ENCODE measurements at regions not wholly inside any gene's neighbourhood (a gene's known extent, or its start where the extent isn't known, plus 50 kb on each side); places are given as distances from the start of the nearest gene placed in this dataset.
"Not testable (repeated sequence)": the region's sequence is repeated elsewhere in the genome, so short reads cannot be mapped to it uniquely, and the experiment has no call there.

GRCh38 chr2:146979746-146980145 is 865.1 kb upstream of the ACVR2A start:
- Histone ChIP-seq H3K36me3 (ENCODE audit: control insufficient read depth, insufficient read depth, low read length) (no peaks in the 10 kb centered on the region), H3K79me2 (no peaks in the 10 kb centered on the region), H3K4me3 (ENCODE audit: low read depth, low read length) (no peak overlapping the region), H3K4me1 (no peaks in the 10 kb centered on the region), H3K27me3 (ENCODE audit: control insufficient read depth, insufficient read depth, low read length) (no peaks in the 10 kb centered on the region), H3K4me2 (ENCODE audit: low read length) (no peak overlapping the region), H3K9me3 (ENCODE audit: control insufficient read depth, low read length) (no peaks in the 10 kb centered on the region), H3K9ac (no peak overlapping the region), H2AFZ (no peak overlapping the region), H3K27ac (no peak overlapping the region)
- TF ChIP-seq CTCF (IDR thresholded peaks at IDR 0.05) = no peak

DNA sequence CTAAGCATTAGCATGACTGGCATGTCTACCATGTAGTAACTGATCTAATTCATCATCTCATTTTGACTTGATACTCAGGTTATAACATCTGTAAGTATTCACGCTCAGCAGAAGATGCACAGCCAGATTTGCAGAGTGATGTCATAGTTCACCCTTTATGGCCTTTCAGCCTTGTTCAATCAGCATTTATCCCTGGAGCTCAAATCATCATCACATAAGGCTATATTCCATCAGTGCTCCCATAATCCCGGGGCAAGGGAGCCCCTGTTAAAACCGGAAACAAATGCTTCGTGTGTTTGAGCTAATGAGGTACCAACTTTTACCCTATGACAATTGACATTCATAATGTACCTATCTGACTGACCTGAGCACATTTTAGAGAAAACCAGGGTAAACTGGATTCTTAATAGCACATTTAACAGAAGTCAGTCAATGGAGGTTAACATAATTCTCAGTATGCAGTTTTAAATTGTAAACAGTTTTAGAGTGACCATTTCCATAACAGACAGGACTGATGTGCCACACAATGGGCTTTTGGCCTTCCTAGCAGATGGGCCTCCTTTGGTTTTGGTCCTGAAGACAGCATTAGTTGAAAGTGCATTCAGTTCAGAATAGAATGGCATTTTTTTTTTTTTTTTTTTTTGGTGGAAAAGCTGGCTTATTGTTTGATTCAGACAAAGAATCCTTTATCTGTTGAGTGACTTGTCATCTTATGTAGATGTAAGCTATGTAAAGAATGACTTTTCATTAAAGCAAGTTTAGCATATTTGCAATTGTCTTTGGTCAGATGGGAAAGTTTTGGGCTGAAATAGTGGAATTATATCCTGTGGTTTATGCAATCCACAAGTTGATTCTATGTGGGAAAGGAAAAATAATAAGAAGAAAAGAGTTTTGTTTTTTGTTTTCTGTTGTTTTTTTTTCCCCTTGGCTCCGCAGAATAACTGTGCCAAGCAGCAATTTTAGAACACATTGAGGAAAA is 866.0 kb upstream of the ACVR2A start:
- H3K9me3 ChIP-seq (ENCODE audit: control insufficient read depth, low read length) = no peaks in the 10 kb centered on the region

DNA sequence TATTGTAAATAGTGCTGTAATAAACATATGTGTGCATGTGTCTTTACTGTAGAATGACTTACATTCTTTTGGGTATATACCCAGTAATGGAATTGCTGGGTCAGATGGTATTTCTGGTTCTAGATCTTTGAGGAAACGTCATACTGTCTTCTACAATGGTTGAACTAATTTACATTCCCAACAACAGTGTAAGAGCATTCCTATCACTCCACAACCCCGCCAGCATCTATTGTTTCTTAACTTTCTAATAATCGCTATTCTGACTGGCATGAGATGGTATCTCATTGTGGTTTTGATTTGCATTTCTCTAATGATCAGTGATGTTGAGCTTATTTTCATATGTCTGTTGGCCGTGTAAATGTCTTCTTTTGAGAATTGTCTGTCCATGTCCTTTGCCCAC is 873.8 kb upstream of the ACVR2A start:
- not testable (repeated sequence) for H3K36me3 ChIP-seq (ENCODE audit: control insufficient read depth, insufficient read depth, low read length); H3K4me3 ChIP-seq (ENCODE audit: low read depth, low read length); H3K79me2 ChIP-seq; H3K27me3 ChIP-seq (ENCODE audit: control insufficient read depth, insufficient read depth, low read length); H3K4me1 ChIP-seq; H3K4me2 ChIP-seq (ENCODE audit: low read length); H2AFZ ChIP-seq; H3K9ac ChIP-seq; H3K9me3 ChIP-seq (ENCODE audit: control insufficient read depth, low read length); H3K27ac ChIP-seq

More for the DNA sequence above, 866.0 kb upstream of the ACVR2A start:
- H3K4me2 ChIP-seq (ENCODE audit: low read length) = no peak overlapping the region
- no peak overlapping the region for H3K4me3 ChIP-seq (ENCODE audit: low read depth, low read length)
- no peaks in the 10 kb centered on the region for H3K79me2 ChIP-seq
- no peak for TF ChIP-seq CTCF (IDR thresholded peaks at IDR 0.05)
- H3K27me3 ChIP-seq (ENCODE audit: control insufficient read depth, insufficient read depth, low read length) = no peaks in the 10 kb centered on the region
- H3K27ac ChIP-seq = no peak overlapping the region
- no peak overlapping the region for H2AFZ ChIP-seq
- H3K4me1 ChIP-seq = no peaks in the 10 kb centered on the region
- H3K9ac ChIP-seq = no peak overlapping the region
- H3K36me3 ChIP-seq (ENCODE audit: control insufficient read depth, insufficient read depth, low read length) = no peaks in the 10 kb centered on the region

- not testable (repeated sequence) for H2AFZ ChIP-seq; H3K27me3 ChIP-seq (ENCODE audit: control insufficient read depth, insufficient read depth, low read length); H3K4me2 ChIP-seq (ENCODE audit: low read length)
Measured at GRCh38 chr2:146969703-146970102, 875.1 kb upstream of the ACVR2A start.

GRCh38 chr2:146964494-146964893 is 880.3 kb upstream of the ACVR2A start:
- Histone ChIP-seq H3K79me2 (no peaks in the 10 kb centered on the region), H3K27me3 (ENCODE audit: control insufficient read depth, insufficient read depth, low read length) (no peaks in the 10 kb centered on the region), H3K4me2 (ENCODE audit: low read length) (no peak overlapping the region), H3K9me3 (ENCODE audit: control insufficient read depth, low read length) (no peaks in the 10 kb centered on the region), H2AFZ (no peak overlapping the region), H3K4me1 (no peaks in the 10 kb centered on the region), H3K4me3 (ENCODE audit: low read depth, low read length) (no peak overlapping the region), H3K36me3 (ENCODE audit: control insufficient read depth, insufficient read depth, low read length) (no peaks in the 10 kb centered on the region), H3K9ac (no peak overlapping the region), H3K27ac (no peak overlapping the region)
- no peak for TF ChIP-seq CTCF (IDR thresholded peaks at IDR 0.05)

More at GRCh38 chr2:146969703-146970102, 875.1 kb upstream of the ACVR2A start:
- H3K9ac ChIP-seq; H3K79me2 ChIP-seq; H3K4me3 ChIP-seq (ENCODE audit: low read depth, low read length); H3K4me1 ChIP-seq; H3K9me3 ChIP-seq (ENCODE audit: control insufficient read depth, low read length); H3K36me3 ChIP-seq (ENCODE audit: control insufficient read depth, insufficient read depth, low read length); H3K27ac ChIP-seq: not testable (repeated sequence)

All from parathyroid adenoma (tissue), 2 donors.